Stimulated activated naive CD8-positive, alpha-beta T cell treated with anti-CD3 and anti-CD28 coated beads, Interleukin-15, Interleukin-2, amounts not matched to agents 100 ng/mL and 50 ng/mL, for 24 hours (primary cell): ENCODE measurements at regions not wholly inside any gene's neighbourhood (a gene's known extent, or its start where the extent isn't known, plus 50 kb on each side); places are given as distances from the start of the nearest gene placed in this dataset.

Source experiments
- H3K27ac Mint-ChIP-seq: one replicate; pipeline ENCODE4 v1.8.0; 2021; ENCODE audit warnings: mild to moderate bottlenecking, mixed read lengths
- H3K27me3 Mint-ChIP-seq: one replicate; pipeline ENCODE4 v1.8.0; 2021; ENCODE audit warnings: mixed read lengths
- H3K36me3 Mint-ChIP-seq: one replicate; pipeline ENCODE4 v1.8.0; 2021; ENCODE audit warnings: low read depth, mixed read lengths
- H3K4me1 Mint-ChIP-seq: one replicate; pipeline ENCODE4 v1.8.0; 2021; ENCODE audit warnings: low read depth, mixed read lengths
- H3K4me3 Mint-ChIP-seq: one replicate; pipeline ENCODE4 v1.8.0; 2021; ENCODE audit warnings: mild to moderate bottlenecking, mixed read lengths
- H3K9me3 Mint-ChIP-seq: one replicate; pipeline ENCODE4 v1.8.0; 2021; ENCODE audit warnings: mixed read lengths

DNA sequence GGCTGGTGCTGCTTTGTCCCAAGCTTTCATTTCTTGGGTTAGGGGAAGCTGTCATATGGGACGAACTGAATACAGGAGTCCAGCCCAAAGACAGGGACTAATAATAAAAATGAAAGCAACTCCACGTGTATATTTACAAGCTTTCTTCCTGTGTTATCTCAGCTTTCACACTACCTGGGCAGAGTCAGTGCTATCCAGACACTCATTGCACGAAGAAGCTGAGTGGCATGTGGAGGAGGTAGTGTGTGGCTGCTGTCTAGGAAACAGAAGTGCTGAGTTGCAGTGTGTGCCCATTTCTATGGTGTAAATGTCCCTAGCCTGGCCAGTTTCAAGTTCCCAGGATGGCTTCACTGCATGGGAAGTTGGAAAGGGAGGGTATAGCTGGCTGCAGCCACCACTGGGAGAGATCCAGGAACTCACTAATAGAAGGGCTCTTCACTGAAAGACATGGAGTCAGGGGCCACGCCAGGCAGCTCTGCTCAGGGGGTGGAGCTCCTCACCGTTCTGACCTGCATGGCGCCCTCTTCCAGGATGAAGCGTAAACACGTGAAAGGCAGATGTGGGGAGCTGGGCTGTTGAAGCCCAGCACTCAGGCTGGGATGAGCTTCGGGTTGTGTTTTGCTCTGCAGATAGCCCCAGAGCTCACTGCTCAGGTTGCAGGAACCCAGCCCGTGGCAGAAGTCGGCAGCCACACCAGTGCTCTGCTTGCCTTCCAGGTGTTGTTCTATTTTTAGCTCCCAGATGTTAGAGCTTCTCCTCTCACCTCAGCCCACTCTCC is 116.9 kb downstream of the IRX2 start:
- Mint-ChIP-seq H3K27me3 (peaks cover 3% of the 10 kb centered on the region), H3K9me3 (no peaks in the 10 kb centered on the region), H3K27ac (no peak overlapping the region), H3K4me3 (no peak overlapping the region), H3K4me1 (no peaks in the 10 kb centered on the region), H3K36me3 (no peaks in the 10 kb centered on the region)

DNA sequence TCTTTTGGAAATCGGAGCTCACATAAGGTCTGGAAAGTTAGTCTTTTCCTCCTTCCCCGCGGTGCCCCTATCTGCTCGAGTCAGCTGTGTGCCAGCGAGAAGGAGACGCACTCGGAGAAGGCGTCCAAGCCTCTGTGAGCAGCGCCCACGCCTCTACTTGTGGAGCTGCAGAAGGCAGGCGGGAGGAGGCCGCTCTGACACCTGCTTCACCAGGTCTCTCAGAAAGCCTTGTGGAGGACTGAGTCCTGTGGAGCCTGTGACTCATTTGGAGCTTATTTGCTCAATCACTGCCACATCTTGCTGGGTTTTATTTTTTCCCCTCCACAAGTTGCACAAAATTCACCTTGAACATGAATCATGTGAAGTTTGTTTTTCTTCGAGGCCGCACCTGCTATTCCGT is 117.5 kb downstream of the IRX2 start:
- H3K4me3 Mint-ChIP-seq, result no peak overlapping the region

DNA sequence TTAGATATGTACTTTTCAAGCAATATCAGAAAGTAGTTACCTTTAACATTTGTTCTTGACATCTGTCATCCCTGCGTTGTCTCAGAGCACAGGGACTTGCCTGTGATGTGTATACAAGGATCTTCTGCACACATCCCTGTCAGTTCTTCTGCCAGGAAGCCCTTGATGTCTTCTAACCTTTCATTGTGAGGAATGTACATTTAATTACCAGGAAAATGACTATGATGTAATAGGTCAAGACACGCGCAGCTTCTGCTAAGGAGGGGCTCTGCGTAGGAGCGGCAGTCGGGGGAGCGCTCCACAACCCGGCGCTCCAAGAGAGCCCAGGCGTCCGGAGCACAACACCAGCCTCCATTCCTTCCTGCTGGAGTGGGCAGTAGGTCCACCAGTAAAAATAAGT is 119.7 kb downstream of the IRX2 start:
- Mint-ChIP-seq H3K4me1 (no peaks in the 10 kb centered on the region), H3K36me3 (no peaks in the 10 kb centered on the region), H3K4me3 (no peak overlapping the region), H3K9me3 (peaks cover 8% of the 10 kb centered on the region), H3K27ac (no peak overlapping the region), H3K27me3 (peaks cover 3% of the 10 kb centered on the region)

More for the DNA sequence above, 117.5 kb downstream of the IRX2 start:
- H3K27ac Mint-ChIP-seq, result no peak overlapping the region
- H3K9me3 Mint-ChIP-seq, result no peaks in the 10 kb centered on the region
- no peaks in the 10 kb centered on the region for H3K36me3 Mint-ChIP-seq
- no peaks in the 10 kb centered on the region for H3K4me1 Mint-ChIP-seq
- peaks cover 3% of the 10 kb centered on the region for H3K27me3 Mint-ChIP-seq

GRCh38 chr5:2629045-2629444 is 122.4 kb downstream of the IRX2 start:
- Mint-ChIP-seq H3K36me3 (no peaks in the 10 kb centered on the region), H3K4me3 (no peak overlapping the region)

GRCh38 chr5:2627867-2628266 is 123.6 kb downstream of the IRX2 start:
- Mint-ChIP-seq H3K27ac (no peak overlapping the region), H3K4me1 (no peaks in the 10 kb centered on the region), H3K36me3 (no peaks in the 10 kb centered on the region), H3K27me3 (no peaks in the 10 kb centered on the region), H3K9me3 (peaks cover 8% of the 10 kb centered on the region), H3K4me3 (no peak overlapping the region)

More at GRCh38 chr5:2629045-2629444, 122.4 kb downstream of the IRX2 start:
- Mint-ChIP-seq H3K27ac (no peak overlapping the region), H3K4me1 (no peaks in the 10 kb centered on the region), H3K9me3 (peaks cover 8% of the 10 kb centered on the region), H3K27me3 (no peaks in the 10 kb centered on the region)

DNA sequence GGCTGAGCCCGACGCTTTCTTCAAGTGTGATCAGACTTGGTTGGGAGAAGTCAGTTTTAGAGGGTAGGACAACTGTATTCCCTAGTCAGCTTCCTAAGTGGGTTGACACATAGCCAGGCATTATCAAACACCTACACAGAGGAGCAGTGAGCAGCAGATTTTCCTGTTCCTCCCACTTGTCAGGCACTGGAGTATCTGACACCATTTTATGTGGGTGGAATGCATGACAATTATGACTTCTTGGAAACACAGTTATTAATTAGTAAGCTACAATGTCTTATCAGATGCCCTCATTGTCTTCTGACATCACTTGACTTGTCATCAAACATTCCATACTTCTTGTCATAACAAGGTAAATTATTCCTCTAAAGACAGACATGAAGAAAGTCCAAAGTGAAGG is 124.9 kb downstream of the IRX2 start:
- H3K4me1 Mint-ChIP-seq, result no peaks in the 10 kb centered on the region
- H3K4me3 Mint-ChIP-seq, result no peak overlapping the region
- H3K9me3 Mint-ChIP-seq, result peaks cover 8% of the 10 kb centered on the region
- H3K27ac Mint-ChIP-seq, result no peak overlapping the region
- H3K36me3 Mint-ChIP-seq, result no peaks in the 10 kb centered on the region
- H3K27me3 Mint-ChIP-seq, result no peaks in the 10 kb centered on the region

DNA sequence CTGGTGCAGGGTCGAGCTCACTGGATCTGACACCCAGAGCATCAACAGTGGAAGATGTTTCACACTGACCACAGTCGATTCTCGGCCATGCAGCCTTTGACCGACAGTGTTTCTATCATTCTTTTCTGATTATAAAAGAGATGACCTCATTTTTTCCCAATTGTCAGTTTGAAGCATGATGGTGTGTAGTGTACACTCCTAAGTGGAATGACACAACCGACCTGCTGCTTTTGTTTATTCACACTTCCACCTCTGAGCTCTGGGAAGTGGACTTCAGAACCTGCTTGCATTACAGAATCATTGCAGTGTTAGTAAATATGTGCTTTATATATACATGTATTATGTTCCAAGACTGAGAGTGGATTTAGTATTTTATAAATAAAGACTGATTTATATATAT is 128.6 kb downstream of the IRX2 start:
- Mint-ChIP-seq H3K9me3 (peaks cover 8% of the 10 kb centered on the region), H3K27ac (no peak overlapping the region)

GRCh38 chr5:2621631-2622030 is 129.8 kb downstream of the IRX2 start:
- Mint-ChIP-seq H3K36me3 (no peaks in the 10 kb centered on the region), H3K4me3 (no peak overlapping the region), H3K4me1 (no peaks in the 10 kb centered on the region), H3K27me3 (no peaks in the 10 kb centered on the region), H3K27ac (no peak overlapping the region), H3K9me3 (no peaks in the 10 kb centered on the region)

More for the DNA sequence above, 128.6 kb downstream of the IRX2 start:
- H3K4me3 Mint-ChIP-seq, result no peak overlapping the region
- no peaks in the 10 kb centered on the region for H3K36me3 Mint-ChIP-seq
- H3K27me3 Mint-ChIP-seq, result no peaks in the 10 kb centered on the region
- H3K4me1 Mint-ChIP-seq, result no peaks in the 10 kb centered on the region

DNA sequence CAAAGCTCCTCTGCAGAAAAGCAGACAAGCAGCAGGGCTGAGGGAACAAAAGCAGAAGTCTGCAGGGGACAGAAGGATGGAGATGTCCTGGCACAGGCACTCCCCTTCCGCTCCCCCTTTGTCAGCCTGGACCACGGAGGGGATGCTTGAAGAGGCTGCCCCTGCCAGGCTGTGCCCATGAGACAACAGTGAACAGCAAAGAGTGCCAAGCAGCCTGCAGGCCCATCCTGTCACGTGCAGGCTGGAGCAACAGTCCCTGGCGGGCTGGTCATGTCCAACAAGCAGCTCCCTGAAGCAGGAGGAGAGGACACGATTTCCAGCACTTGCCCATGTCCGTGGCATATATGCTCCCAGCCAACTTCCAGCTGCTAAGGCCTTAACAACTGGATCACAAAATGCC is 132.3 kb downstream of the IRX2 start:
- Mint-ChIP-seq H3K27me3 (no peaks in the 10 kb centered on the region), H3K4me1 (no peaks in the 10 kb centered on the region)

GRCh38 chr5:2617461-2617860 is 134.0 kb downstream of the IRX2 start:
- Mint-ChIP-seq H3K36me3 (no peaks in the 10 kb centered on the region), H3K27ac (no peak overlapping the region), H3K4me1 (no peaks in the 10 kb centered on the region), H3K27me3 (no peaks in the 10 kb centered on the region), H3K4me3 (no peak overlapping the region), H3K9me3 (no peaks in the 10 kb centered on the region)

More for the DNA sequence above, 132.3 kb downstream of the IRX2 start:
- Mint-ChIP-seq H3K9me3 (no peaks in the 10 kb centered on the region), H3K4me3 (no peak overlapping the region), H3K27ac (no peak overlapping the region), H3K36me3 (no peaks in the 10 kb centered on the region)

DNA sequence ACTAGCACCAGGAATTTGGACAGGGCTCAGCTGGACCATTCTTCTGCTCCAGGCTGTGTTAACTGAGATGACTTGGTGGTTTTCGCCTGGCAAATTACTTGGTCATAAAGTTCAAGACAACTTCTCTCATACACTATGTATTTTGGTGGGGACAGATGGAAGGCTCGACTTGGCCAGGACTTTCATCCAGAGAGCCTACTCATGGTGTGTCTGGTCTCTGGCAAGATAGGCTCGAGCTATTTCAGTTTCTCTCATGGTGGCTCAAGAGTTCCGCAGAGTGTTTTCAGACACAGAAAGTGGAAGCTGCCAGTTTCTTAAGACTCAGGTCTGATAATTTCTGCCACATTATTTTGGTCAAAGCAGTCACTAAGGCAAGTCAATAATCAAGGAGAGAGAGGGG is 135.6 kb downstream of the IRX2 start:
- Mint-ChIP-seq H3K36me3 (no peaks in the 10 kb centered on the region), H3K9me3 (no peaks in the 10 kb centered on the region), H3K27me3 (no peaks in the 10 kb centered on the region), H3K4me1 (no peaks in the 10 kb centered on the region), H3K4me3 (no peak overlapping the region), H3K27ac (no peak overlapping the region)

GRCh38 chr5:2614571-2614970 is 136.9 kb downstream of the IRX2 start:
- Mint-ChIP-seq H3K4me3 (no peak overlapping the region), H3K27me3 (no peaks in the 10 kb centered on the region), H3K36me3 (no peaks in the 10 kb centered on the region), H3K4me1 (no peaks in the 10 kb centered on the region), H3K27ac (no peak overlapping the region), H3K9me3 (peaks cover 3% of the 10 kb centered on the region)

GRCh38 chr5:2611659-2612058 is 139.8 kb downstream of the IRX2 start:
- H3K9me3 Mint-ChIP-seq, result peaks cover 3% of the 10 kb centered on the region
- no peak overlapping the region for H3K27ac Mint-ChIP-seq
- H3K27me3 Mint-ChIP-seq, result no peaks in the 10 kb centered on the region
- no peak overlapping the region for H3K4me3 Mint-ChIP-seq
- no peaks in the 10 kb centered on the region for H3K36me3 Mint-ChIP-seq
- H3K4me1 Mint-ChIP-seq, result no peaks in the 10 kb centered on the region

DNA sequence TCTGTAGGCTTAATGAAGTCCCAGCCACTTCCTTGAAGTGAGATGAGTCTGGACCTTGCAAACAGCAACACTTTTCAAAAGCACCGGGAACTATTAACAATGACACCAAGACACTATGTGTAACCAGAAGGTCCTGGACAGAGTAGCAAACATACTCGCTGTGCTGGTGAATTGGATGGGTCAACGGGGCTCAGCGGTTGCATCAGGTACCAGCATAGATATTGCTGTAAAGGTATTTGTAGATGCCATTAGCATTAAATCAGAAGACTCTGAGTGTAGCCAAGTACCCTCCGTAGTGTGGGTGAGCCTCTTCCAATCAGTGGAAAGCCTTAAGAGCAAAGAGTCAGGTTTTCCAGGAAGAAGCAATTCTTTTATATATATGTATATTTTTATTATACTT is 140.5 kb downstream of the IRX2 start:
- Mint-ChIP-seq H3K4me1 (no peaks in the 10 kb centered on the region), H3K36me3 (no peaks in the 10 kb centered on the region), H3K9me3 (peaks cover 3% of the 10 kb centered on the region), H3K27ac (no peak overlapping the region), H3K27me3 (no peaks in the 10 kb centered on the region), H3K4me3 (no peak overlapping the region)

DNA sequence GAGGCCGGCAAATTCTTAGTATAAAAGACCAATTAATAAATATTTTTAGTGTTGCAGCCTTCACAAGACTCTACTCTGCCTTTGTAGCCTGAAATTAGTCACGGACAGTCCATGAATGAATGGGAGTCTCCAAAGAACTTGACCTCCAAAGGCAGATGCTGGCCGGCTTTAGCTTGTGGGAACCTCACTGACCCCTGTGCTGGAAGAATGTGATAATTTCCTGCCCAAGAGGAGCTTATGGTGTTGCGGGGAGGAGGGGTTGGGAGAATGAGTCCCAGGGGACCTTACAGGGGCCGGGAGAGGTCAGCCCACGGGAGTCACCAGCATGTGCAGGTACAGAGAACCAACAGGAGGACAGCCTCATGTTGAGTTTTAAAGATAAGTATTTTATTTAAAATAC is 143.1 kb downstream of the IRX2 start:
- H3K27ac Mint-ChIP-seq, result no peak overlapping the region
- peaks cover 3% of the 10 kb centered on the region for H3K9me3 Mint-ChIP-seq

GRCh38 chr5:2607598-2607997 is 143.9 kb downstream of the IRX2 start:
- H3K9me3 Mint-ChIP-seq, result peaks cover 3% of the 10 kb centered on the region
- H3K4me3 Mint-ChIP-seq, result no peak overlapping the region

More for the DNA sequence above, 143.1 kb downstream of the IRX2 start:
- H3K4me3 Mint-ChIP-seq, result no peak overlapping the region
- H3K27me3 Mint-ChIP-seq, result no peaks in the 10 kb centered on the region
- H3K36me3 Mint-ChIP-seq, result no peaks in the 10 kb centered on the region
- no peaks in the 10 kb centered on the region for H3K4me1 Mint-ChIP-seq

More at GRCh38 chr5:2607598-2607997, 143.9 kb downstream of the IRX2 start:
- no peaks in the 10 kb centered on the region for H3K4me1 Mint-ChIP-seq
- H3K27me3 Mint-ChIP-seq, result no peaks in the 10 kb centered on the region
- no peaks in the 10 kb centered on the region for H3K36me3 Mint-ChIP-seq
- H3K27ac Mint-ChIP-seq, result no peak overlapping the region
